AG08396 (cell line): ENCODE measurements at regions not wholly inside any gene's neighbourhood (a gene's known extent, or its start where the extent isn't known, plus 50 kb on each side); places are given as distances from the start of the nearest gene placed in this dataset.
"Not testable (repeated sequence)": the region's sequence is repeated elsewhere in the genome, so short reads cannot be mapped to it uniquely, and the experiment has no call there.

Experiments
- DNase-seq: peaks from one replicate; pipeline ENCODE4 v3.0.0; 2012; ENCODE audit warnings: low spot score, mixed read lengths

- DNase-seq = no peak
Measured at GRCh38 chrX:106220177-106220576, 52.1 kb downstream of the PWWP3B start.

GRCh38 chrX:106243376-106243775 lies 75.3 kb downstream of the PWWP3B start:
- DNase-seq = no peak

- DNase-seq = no peak
Measured at GRCh38 chrX:106246511-106246910, 78.4 kb downstream of the PWWP3B start.

- no peak for DNase-seq
Measured at GRCh38 chrX:106247162-106247561, 79.1 kb downstream of the PWWP3B start.

- no peak for DNase-seq
Measured at GRCh38 chrX:106249706-106250379, 81.7 kb downstream of the PWWP3B start.

- no peak for DNase-seq
Measured at GRCh38 chrX:106263817-106264216, 95.7 kb downstream of the PWWP3B start.

- not testable (repeated sequence) for DNase-seq
Measured at GRCh38 chrX:106273947-106274587, 106.0 kb downstream of the PWWP3B start.

- not testable (repeated sequence) for DNase-seq
Measured at GRCh38 chrX:106275172-106275571, 107.1 kb downstream of the PWWP3B start.

GRCh38 chrX:106278951-106279350 lies 110.8 kb downstream of the PWWP3B start:
- no peak for DNase-seq

- DNase-seq = no peak
Measured at GRCh38 chrX:106281383-106281782, 113.3 kb downstream of the PWWP3B start.

GRCh38 chrX:106283841-106284240 lies 115.7 kb downstream of the PWWP3B start:
- DNase-seq = no peak

GRCh38 chrX:106284431-106285025 lies 116.4 kb downstream of the PWWP3B start:
- DNase-seq = no peak

- DNase-seq = no peak
Measured at GRCh38 chrX:106286053-106286650, 118.0 kb downstream of the PWWP3B start.

- not testable (repeated sequence) for DNase-seq
Measured at GRCh38 chrX:106290778-106291177, 122.7 kb downstream of the PWWP3B start.

GRCh38 chrX:106291779-106292390 lies 123.8 kb downstream of the PWWP3B start:
- not testable (repeated sequence) for DNase-seq

- no peak for DNase-seq
Measured at GRCh38 chrX:106300239-106300638, 132.1 kb downstream of the PWWP3B start.

- no peak for DNase-seq
Measured at GRCh38 chrX:106300656-106301055, 132.6 kb downstream of the PWWP3B start.

GRCh38 chrX:106302304-106302703 lies 134.2 kb downstream of the PWWP3B start:
- no peak for DNase-seq

GRCh38 chrX:106306391-106306947 lies 138.4 kb downstream of the PWWP3B start:
- DNase-seq = no peak

- no peak for DNase-seq
Measured at GRCh38 chrX:106323357-106323756, 155.3 kb downstream of the PWWP3B start.

- DNase-seq = no peak
Measured at GRCh38 chrX:106331606-106332005, 163.5 kb downstream of the PWWP3B start.

GRCh38 chrX:106341823-106342222 lies 173.7 kb downstream of the PWWP3B start:
- DNase-seq = no peak
